Thoracic aorta (tissue), 2 donors: ENCODE measurements at regions not wholly inside any gene's neighbourhood (a gene's known extent, or its start where the extent isn't known, plus 50 kb on each side); places are given as distances from the start of the nearest gene placed in this dataset.

Source experiments
- ATAC-seq: fragments of 150-250 bp; one replicate; pipeline ENCODE4 v1.8.0; 2017; ENCODE audit warnings: low read depth; ENCODE audit not compliant: insufficient number of reproducible peaks, low FRiP score
- DNase-seq: peaks from one replicate; pipeline ENCODE4 v3.0.0-alpha.2; 2020; ENCODE audit warnings: low spot score
- H3K27ac ChIP-seq, 2 donors: fragments of 200-600 bp; sonication (generic); 1 replicate in 1 of 2; 2 replicates in 1 of 2; pipeline ENCODE4 v1.5.1; 2016; ENCODE audit warnings: mild to moderate bottlenecking in 2 of 2, moderate library complexity in 2 of 2
- H3K27me3 ChIP-seq: fragments of 200-600 bp; sonication (generic); replicated peaks from 2 replicates; pipeline ENCODE4 v1.6.0; 2016; ENCODE audit warnings: mild to moderate bottlenecking; ENCODE audit not compliant: insufficient read depth
- H3K36me3 ChIP-seq: fragments of 200-600 bp; sonication (generic); one replicate; pipeline ENCODE4 v1.5.1; 2016
- H3K4me1 ChIP-seq, 2 donors: fragments of 200-600 bp; sonication (generic); 1 replicate in 1 of 2; 2 replicates in 1 of 2; pipeline versions ENCODE4 v1.5.1 to v1.6.0; 2016; ENCODE audit warnings: low read depth in 2 of 2, mild to moderate bottlenecking in 1 of 2; ENCODE audit not compliant: control insufficient read depth in 1 of 2
- H3K4me3 ChIP-seq: fragments of 200-600 bp; sonication (generic); 2 replicates; pipeline ENCODE4 v1.5.1; 2016; ENCODE audit warnings: mild to moderate bottlenecking
- H3K9me3 ChIP-seq: fragments of 200-600 bp; sonication (generic); 2 replicates; pipeline ENCODE4 v1.5.1; 2016
- CTCF ChIP-seq: fragments of 200-600 bp; sonication (generic); IDR thresholded peaks from one replicate; pipeline ENCODE4 v1.5.1; 2019; ENCODE audit warnings: antibody characterized with exemption

GRCh38 chr17:65433592-65433991 is 127.9 kb downstream of the AXIN2 start:
- no peaks in the 10 kb centered on the region for H3K4me1 ChIP-seq
- no peak for TF ChIP-seq CTCF
- ATAC-seq = no peak
- no peak for DNase-seq
- no peak overlapping the region for H3K27ac ChIP-seq
- no peaks in the 10 kb centered on the region for H3K36me3 ChIP-seq
- no peak overlapping the region for H3K4me3 ChIP-seq
- H3K9me3 ChIP-seq = no peaks in the 10 kb centered on the region
- H3K27me3 ChIP-seq = no peaks in the 10 kb centered on the region

- Histone ChIP-seq H3K36me3 (no peaks in the 10 kb centered on the region), H3K9me3 (no peaks in the 10 kb centered on the region), H3K27me3 (no peaks in the 10 kb centered on the region), H3K4me3 (no peak overlapping the region), H3K27ac (no peak overlapping the region), H3K4me1 (no peaks in the 10 kb centered on the region)
- ATAC-seq = no peak
- no peak for TF ChIP-seq CTCF
- no peak for DNase-seq
Observed at GRCh38 chr17:65433157-65433556, 128.3 kb downstream of the AXIN2 start.

- no peaks in the 10 kb centered on the region for H3K27me3 ChIP-seq
- no peaks in the 10 kb centered on the region for H3K4me1 ChIP-seq
- DNase-seq = no peak
- H3K36me3 ChIP-seq = no peaks in the 10 kb centered on the region
- no peak overlapping the region for H3K4me3 ChIP-seq
- TF ChIP-seq CTCF = no peak
- no peak for ATAC-seq
- H3K9me3 ChIP-seq = no peaks in the 10 kb centered on the region
- H3K27ac ChIP-seq = no peak overlapping the region
Observed at GRCh38 chr17:65431116-65431515, 130.3 kb downstream of the AXIN2 start.

- Histone ChIP-seq H3K9me3 (no peaks in the 10 kb centered on the region), H3K27ac (no peak overlapping the region), H3K36me3 (no peaks in the 10 kb centered on the region), H3K4me3 (no peak overlapping the region), H3K4me1 (no peaks in the 10 kb centered on the region), H3K27me3 (no peaks in the 10 kb centered on the region)
- no peak for TF ChIP-seq CTCF
- DNase-seq = no peak
- ATAC-seq = no peak
Observed at GRCh38 chr17:65430209-65430833, 131.1 kb downstream of the AXIN2 start.

GRCh38 chr17:65423346-65424140 is 137.9 kb downstream of the AXIN2 start:
- no peak overlapping the region for H3K27ac ChIP-seq
- H3K9me3 ChIP-seq = no peaks in the 10 kb centered on the region
- peaks cover 4% of the 10 kb centered on the region in 2 donors for H3K4me1 ChIP-seq
- no peak for ATAC-seq
- H3K27me3 ChIP-seq = no peaks in the 10 kb centered on the region
- DNase-seq = no peak
- H3K36me3 ChIP-seq = no peaks in the 10 kb centered on the region
- no peak for TF ChIP-seq CTCF
- H3K4me3 ChIP-seq = no peak overlapping the region
